ENCODE measurements at regions not wholly inside any gene's neighbourhood (a gene's known extent, or its start where the extent isn't known, plus 50 kb on each side); places are given as distances from the start of the nearest gene placed in this dataset.
"Not testable (repeated sequence)": the region's sequence is repeated elsewhere in the genome, so short reads cannot be mapped to it uniquely, and the experiment has no call there.

GRCh38 chr1:121041497-121041896 is 142.6 kb downstream of the FAM72B start:
- TF ChIP-seq POLR2A (IDR thresholded peaks at IDR 0.05; ENCODE audit: low read length); GATA1 (IDR thresholded peaks at IDR 0.05; ENCODE audit: low read depth, low read length): not testable (repeated sequence)
